Activated T-helper 1 cell treated with Interleukin-2 at 50 U/mL for 16 hours (primary cell): ENCODE measurements at regions not wholly inside any gene's neighbourhood (a gene's known extent, or its start where the extent isn't known, plus 50 kb on each side); places are given as distances from the start of the nearest gene placed in this dataset.
"Not testable (repeated sequence)": the region's sequence is repeated elsewhere in the genome, so short reads cannot be mapped to it uniquely, and the experiment has no call there.

Experiments used
- DNase-seq: peaks from one replicate; pipeline ENCODE4 v3.0.0-alpha.2; 2020; ENCODE audit warnings: low read depth

- no peak for DNase-seq
These were observed 201.3 kb upstream of the CLINT1 start for GRCh38 chr5:158060212-158060611.

GRCh38 chr5:158058208-158059120, 199.5 kb upstream of the CLINT1 start:
- no peak for DNase-seq

GRCh38 chr5:158056130-158056825, 197.3 kb upstream of the CLINT1 start:
- DNase-seq: no peak

- no peak for DNase-seq
These were observed 196.2 kb upstream of the CLINT1 start for GRCh38 chr5:158055111-158055501.

GRCh38 chr5:158054223-158055110, 195.5 kb upstream of the CLINT1 start:
- DNase-seq: no peak

- no peak for DNase-seq
These were observed 192.1 kb upstream of the CLINT1 start for GRCh38 chr5:158051036-158051435.

- DNase-seq: no peak
These were observed 191.5 kb upstream of the CLINT1 start for GRCh38 chr5:158050421-158050820.

GRCh38 chr5:158049459-158049858, 190.5 kb upstream of the CLINT1 start:
- no peak for DNase-seq

- DNase-seq: no peak
These were observed 186.8 kb upstream of the CLINT1 start for GRCh38 chr5:158045696-158046095.

GRCh38 chr5:158039911-158040347, 181.0 kb upstream of the CLINT1 start:
- DNase-seq: no peak

GRCh38 chr5:158039441-158039840, 180.5 kb upstream of the CLINT1 start:
- DNase-seq: no peak

- not testable (repeated sequence) for DNase-seq
These were observed 178.1 kb upstream of the CLINT1 start for GRCh38 chr5:158036983-158037595.

- DNase-seq: not testable (repeated sequence)
These were observed 175.6 kb upstream of the CLINT1 start for GRCh38 chr5:158034586-158034985.

- no peak for DNase-seq
These were observed 174.8 kb upstream of the CLINT1 start for GRCh38 chr5:158033724-158034123.

- no peak for DNase-seq
These were observed 174.1 kb upstream of the CLINT1 start for GRCh38 chr5:158033076-158033475.

- no peak for DNase-seq
These were observed 173.3 kb upstream of the CLINT1 start for GRCh38 chr5:158032246-158032645.

- DNase-seq: no peak
These were observed 169.1 kb upstream of the CLINT1 start for GRCh38 chr5:158027806-158028775.

GRCh38 chr5:158026304-158027031, 167.5 kb upstream of the CLINT1 start:
- no peak for DNase-seq

- DNase-seq: no peak
These were observed 164.3 kb upstream of the CLINT1 start for GRCh38 chr5:158023266-158023665.

- DNase-seq: no peak
These were observed 163.9 kb upstream of the CLINT1 start for GRCh38 chr5:158022837-158023236.
